SK-N-SH treated with all-trans-retinoic acid at 6 μM for 48 hours (cell line): ENCODE measurements at regions not wholly inside any gene's neighbourhood (a gene's known extent, or its start where the extent isn't known, plus 50 kb on each side); places are given as distances from the start of the nearest gene placed in this dataset.

Source experiments
- ATAC-seq: fragments of 200-7000 bp; cut with Tn5 transposase; 3 replicates; pipeline ENCODE4 v1.9.1; 2020; ENCODE audit warnings: mild to moderate bottlenecking, moderate library complexity
- CREB5 ChIP-seq: fragments of 250-450 bp; sonication (Bioruptor Pico); IDR thresholded peaks from 2 replicates; pipeline ENCODE4 v1.5.1; 2020; ENCODE audit warnings: low read depth, mild to moderate bottlenecking, moderate library complexity
- SNAI2 ChIP-seq: fragments of 250-450 bp; sonication (Bioruptor Pico); IDR thresholded peaks from 2 replicates; pipeline ENCODE4 v1.5.0; 2020; ENCODE audit warnings: mild to moderate bottlenecking, moderate library complexity
- TCF4 ChIP-seq: fragments of 250-450 bp; sonication (Bioruptor Pico); IDR thresholded peaks from 2 replicates; pipeline ENCODE4 v1.8.0; 2021; ENCODE audit warnings: mild to moderate bottlenecking, moderate library complexity, borderline replicate concordance
- TSHZ2 ChIP-seq: fragments of 250-450 bp; sonication (Bioruptor Pico); IDR thresholded peaks from 2 replicates; pipeline ENCODE4 v1.5.0; 2020; ENCODE audit warnings: mild to moderate bottlenecking, moderate library complexity
- ZC3H10 ChIP-seq: fragments of 250-450 bp; sonication (Bioruptor Pico); IDR thresholded peaks from 2 replicates; pipeline ENCODE4 v1.5.1; 2021; ENCODE audit warnings: mild to moderate bottlenecking, moderate library complexity
- TF ChIP-seq, protein P1 (sequence below): fragments of 250-450 bp; sonication (Bioruptor Pico); IDR thresholded peaks from 2 replicates; pipeline ENCODE4 v1.8.0; 2021; ENCODE audit warnings: low read depth, mild to moderate bottlenecking, moderate library complexity, borderline replicate concordance
- TF ChIP-seq, protein P2 (sequence below): fragments of 250-450 bp; sonication (Bioruptor Pico); IDR thresholded peaks from 2 replicates; pipeline ENCODE4 v1.5.1; 2021; ENCODE audit warnings: mild to moderate bottlenecking, moderate library complexity

DNA sequence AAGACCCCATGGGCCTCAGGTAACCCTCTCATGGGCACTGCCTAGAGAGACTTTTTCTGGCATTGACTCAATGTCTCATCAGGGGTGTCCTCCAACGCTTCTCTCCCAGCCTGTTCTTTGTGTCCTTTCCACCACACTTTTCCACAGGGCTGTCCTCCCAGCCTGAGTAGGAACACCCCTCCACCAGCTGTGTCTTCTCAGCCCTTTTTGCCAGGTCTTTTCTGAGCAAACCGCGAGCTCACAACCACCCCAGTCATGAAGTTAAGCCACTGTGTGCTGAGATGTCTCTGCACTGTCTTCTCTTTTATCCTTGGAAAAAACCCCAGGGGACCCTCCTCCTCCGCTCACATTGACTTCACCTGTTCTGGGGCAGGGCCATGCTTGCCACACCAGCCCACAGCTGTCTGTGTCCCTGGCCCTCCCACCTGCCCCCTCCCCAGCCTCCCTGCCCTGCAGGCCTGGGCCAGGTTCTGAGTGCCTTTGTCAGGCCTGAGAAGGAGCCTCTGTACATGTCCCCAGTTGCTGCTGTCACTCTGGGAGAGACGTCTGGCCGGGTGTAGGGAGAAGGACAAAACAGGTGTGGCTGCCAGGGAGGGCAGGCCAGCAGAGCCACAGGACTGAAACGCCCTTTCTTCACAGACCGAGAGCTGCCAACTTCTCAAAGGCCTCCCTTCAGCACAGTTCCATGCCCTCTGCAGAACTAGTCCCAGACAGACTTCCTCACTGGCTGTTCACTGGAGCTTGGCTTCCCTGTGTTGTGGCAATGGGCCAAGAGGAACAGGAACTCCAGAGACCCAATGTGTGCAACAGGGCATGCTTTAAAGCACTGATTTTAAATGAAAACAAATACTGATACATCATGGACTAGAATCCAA is 50.5 kb upstream of the PNMA1 start:
- ATAC-seq: no peak
- TF ChIP-seq TSHZ2 (CRISPR knock-in tag) (no peak), ZC3H10 (no peak), SNAI2 (CRISPR knock-in tag) (no peak), TCF4 (CRISPR knock-in tag) (no peak), CREB5 (CRISPR knock-in tag) (no peak)
- TF ChIP-seq, protein P1, sequence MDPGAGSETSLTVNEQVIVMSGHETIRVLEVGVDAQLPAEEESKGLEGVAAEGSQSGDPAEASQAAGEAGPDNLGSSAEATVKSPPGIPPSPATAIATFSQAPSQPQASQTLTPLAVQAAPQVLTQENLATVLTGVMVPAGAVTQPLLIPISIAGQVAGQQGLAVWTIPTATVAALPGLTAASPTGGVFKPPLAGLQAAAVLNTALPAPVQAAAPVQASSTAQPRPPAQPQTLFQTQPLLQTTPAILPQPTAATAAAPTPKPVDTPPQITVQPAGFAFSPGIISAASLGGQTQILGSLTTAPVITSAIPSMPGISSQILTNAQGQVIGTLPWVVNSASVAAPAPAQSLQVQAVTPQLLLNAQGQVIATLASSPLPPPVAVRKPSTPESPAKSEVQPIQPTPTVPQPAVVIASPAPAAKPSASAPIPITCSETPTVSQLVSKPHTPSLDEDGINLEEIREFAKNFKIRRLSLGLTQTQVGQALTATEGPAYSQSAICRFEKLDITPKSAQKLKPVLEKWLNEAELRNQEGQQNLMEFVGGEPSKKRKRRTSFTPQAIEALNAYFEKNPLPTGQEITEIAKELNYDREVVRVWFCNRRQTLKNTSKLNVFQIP (CRISPR knock-in tag): no peak
- TF ChIP-seq, protein P2, sequence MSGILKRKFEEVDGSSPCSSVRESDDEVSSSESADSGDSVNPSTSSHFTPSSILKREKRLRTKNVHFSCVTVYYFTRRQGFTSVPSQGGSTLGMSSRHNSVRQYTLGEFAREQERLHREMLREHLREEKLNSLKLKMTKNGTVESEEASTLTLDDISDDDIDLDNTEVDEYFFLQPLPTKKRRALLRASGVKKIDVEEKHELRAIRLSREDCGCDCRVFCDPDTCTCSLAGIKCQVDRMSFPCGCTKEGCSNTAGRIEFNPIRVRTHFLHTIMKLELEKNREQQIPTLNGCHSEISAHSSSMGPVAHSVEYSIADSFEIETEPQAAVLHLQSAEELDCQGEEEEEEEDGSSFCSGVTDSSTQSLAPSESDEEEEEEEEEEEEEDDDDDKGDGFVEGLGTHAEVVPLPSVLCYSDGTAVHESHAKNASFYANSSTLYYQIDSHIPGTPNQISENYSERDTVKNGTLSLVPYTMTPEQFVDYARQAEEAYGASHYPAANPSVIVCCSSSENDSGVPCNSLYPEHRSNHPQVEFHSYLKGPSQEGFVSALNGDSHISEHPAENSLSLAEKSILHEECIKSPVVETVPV (CRISPR knock-in tag): no peak
